ENCODE measurements at regions not wholly inside any gene's neighbourhood (a gene's known extent, or its start where the extent isn't known, plus 50 kb on each side); places are given as distances from the start of the nearest gene placed in this dataset.

DNA sequence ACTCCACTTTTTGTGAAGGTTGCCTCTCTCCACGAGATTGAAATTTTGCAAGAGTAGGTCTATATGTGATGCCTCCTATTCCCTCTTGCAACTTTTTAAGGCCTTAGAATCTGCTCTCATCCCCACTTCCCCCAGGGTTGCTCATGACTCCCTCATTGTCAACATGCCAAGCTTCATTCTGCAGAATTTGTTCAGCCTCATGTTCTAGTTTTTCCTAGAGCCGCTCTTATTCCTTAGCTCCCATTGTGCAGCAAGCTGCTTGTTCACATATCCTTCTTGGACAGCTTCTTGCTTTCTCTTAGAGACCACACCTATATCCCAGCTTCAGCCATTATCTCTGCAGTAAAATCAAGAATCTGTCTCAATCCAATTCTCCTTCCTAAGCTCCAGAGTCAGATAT lies 82.4 kb downstream of the CNGA2 start (continued):
- TF ChIP-seq, protein P1, sequence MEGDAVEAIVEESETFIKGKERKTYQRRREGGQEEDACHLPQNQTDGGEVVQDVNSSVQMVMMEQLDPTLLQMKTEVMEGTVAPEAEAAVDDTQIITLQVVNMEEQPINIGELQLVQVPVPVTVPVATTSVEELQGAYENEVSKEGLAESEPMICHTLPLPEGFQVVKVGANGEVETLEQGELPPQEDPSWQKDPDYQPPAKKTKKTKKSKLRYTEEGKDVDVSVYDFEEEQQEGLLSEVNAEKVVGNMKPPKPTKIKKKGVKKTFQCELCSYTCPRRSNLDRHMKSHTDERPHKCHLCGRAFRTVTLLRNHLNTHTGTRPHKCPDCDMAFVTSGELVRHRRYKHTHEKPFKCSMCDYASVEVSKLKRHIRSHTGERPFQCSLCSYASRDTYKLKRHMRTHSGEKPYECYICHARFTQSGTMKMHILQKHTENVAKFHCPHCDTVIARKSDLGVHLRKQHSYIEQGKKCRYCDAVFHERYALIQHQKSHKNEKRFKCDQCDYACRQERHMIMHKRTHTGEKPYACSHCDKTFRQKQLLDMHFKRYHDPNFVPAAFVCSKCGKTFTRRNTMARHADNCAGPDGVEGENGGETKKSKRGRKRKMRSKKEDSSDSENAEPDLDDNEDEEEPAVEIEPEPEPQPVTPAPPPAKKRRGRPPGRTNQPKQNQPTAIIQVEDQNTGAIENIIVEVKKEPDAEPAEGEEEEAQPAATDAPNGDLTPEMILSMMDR (conservative IDR thresholded peaks at IDR 0.05; ENCODE audit: low read depth in 2 of 2), result no peak
- no peak for TF ChIP-seq NANOG (IDR thresholded peaks at IDR 0.05; ENCODE audit: borderline replicate concordance)
- TF ChIP-seq CREB1 (CRISPR knock-in tag; IDR thresholded peaks at IDR 0.05; ENCODE audit: low read depth), result no peak

DNA sequence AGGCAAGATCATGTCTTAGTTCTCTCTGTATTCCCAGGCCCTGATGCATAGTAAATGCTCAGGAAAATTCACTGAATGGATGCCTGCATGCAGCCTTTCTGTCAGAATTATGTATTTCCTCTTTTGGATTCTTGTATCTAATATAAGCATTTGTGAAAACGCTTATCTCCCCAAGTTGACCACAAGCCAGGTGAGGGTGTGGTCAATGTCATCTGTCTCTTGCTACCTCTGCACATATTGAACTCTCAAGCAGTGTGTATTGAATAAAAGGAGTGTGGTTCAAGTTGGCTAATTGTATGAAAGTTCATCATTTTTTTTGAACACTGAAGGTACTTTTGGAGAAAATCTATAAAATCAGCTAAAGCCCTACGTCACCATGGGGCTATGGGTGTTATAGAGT lies 84.3 kb downstream of the CNGA2 start:
- TF ChIP-seq STAT1 (IDR thresholded peaks at IDR 0.05; ENCODE audit: unreplicated experiment), result no peak
- no peak for TF ChIP-seq EZH2 (IDR thresholded peaks at IDR 0.05; ENCODE audit: low read depth, unreplicated experiment)
- no peak for ATAC-seq
- Mint-ChIP-seq H3K4me1 (no peaks in the 10 kb centered on the region), H3K27me3 (ENCODE audit: insufficient read depth, low read depth, poor library complexity) (no peaks in the 10 kb centered on the region), H3K4me3 (no peak overlapping the region), H3K27ac (no peak overlapping the region), H3K36me3 (ENCODE audit: low read depth) (no peaks in the 10 kb centered on the region), H3K9me3 (no peaks in the 10 kb centered on the region)
- no peaks in the 10 kb centered on the region for H4K20me1 ChIP-seq (replicated peaks; ENCODE audit: insufficient read depth)
- no peak overlapping the region for H3K4me3 ChIP-seq
- H3K9me2 ChIP-seq (ENCODE audit: insufficient read depth), result no peaks in the 10 kb centered on the region
- H3K4me1 ChIP-seq (ENCODE audit: insufficient read depth), result no peaks in the 10 kb centered on the region
- H3K79me2 ChIP-seq (replicated peaks; ENCODE audit: insufficient read depth), result no peaks in the 10 kb centered on the region
- H3K27ac ChIP-seq (ENCODE audit: low read depth), result no peak overlapping the region
- DNase-seq (ENCODE audit: low spot score), result no peak
- no peak overlapping the region for H2AFZ ChIP-seq
- H3F3A ChIP-seq (replicated peaks; ENCODE audit: low read depth), result no peaks in the 10 kb centered on the region
- no peaks in the 10 kb centered on the region for H3K36me3 ChIP-seq (ENCODE audit: insufficient read depth)
- no peak overlapping the region for H3K4me2 ChIP-seq
- H3K27me3 ChIP-seq (ENCODE audit: insufficient read depth), result no peaks in the 10 kb centered on the region

DNA sequence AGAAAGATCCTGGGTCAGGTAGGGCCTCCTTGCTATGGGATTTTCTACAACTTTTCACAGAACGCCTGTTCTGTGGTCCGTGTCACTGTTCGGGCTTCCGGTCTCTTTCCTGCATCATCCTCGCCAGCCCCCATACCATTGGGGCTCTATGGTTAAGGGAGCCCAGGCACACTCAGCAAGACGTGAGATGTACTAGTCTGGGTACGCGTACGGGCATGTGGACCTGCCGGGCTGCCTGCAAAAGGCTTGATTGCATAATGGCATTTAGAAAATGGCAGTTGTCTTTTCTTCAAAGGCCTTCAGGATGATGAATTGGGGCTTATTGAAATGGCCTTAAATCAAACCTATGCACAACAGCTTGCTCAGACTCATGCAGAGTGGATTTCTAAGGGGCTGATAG lies 86.7 kb downstream of the CNGA2 start:
- H3K79me2 ChIP-seq (replicated peaks; ENCODE audit: insufficient read depth), result no peaks in the 10 kb centered on the region
- H3K4me3 ChIP-seq, result no peak overlapping the region
- ATAC-seq (no peak), DNase-seq (ENCODE audit: low spot score) (no peak)
- H3K4me3 Mint-ChIP-seq, result no peak overlapping the region
- H3K27me3 Mint-ChIP-seq (ENCODE audit: insufficient read depth, low read depth, poor library complexity), result peaks cover 2% of the 10 kb centered on the region
- H3K27ac Mint-ChIP-seq, result no peak overlapping the region
- no peaks in the 10 kb centered on the region for H3F3A ChIP-seq (replicated peaks; ENCODE audit: low read depth)
- no peak overlapping the region for H2AFZ ChIP-seq
- H3K4me1 Mint-ChIP-seq, result peaks cover 4% of the 10 kb centered on the region; the same call in 1 of the 3 replicates
- H3K9me3 Mint-ChIP-seq, result no peaks in the 10 kb centered on the region
- H3K4me2 ChIP-seq, result no peak overlapping the region
- TF ChIP-seq, protein P2, sequence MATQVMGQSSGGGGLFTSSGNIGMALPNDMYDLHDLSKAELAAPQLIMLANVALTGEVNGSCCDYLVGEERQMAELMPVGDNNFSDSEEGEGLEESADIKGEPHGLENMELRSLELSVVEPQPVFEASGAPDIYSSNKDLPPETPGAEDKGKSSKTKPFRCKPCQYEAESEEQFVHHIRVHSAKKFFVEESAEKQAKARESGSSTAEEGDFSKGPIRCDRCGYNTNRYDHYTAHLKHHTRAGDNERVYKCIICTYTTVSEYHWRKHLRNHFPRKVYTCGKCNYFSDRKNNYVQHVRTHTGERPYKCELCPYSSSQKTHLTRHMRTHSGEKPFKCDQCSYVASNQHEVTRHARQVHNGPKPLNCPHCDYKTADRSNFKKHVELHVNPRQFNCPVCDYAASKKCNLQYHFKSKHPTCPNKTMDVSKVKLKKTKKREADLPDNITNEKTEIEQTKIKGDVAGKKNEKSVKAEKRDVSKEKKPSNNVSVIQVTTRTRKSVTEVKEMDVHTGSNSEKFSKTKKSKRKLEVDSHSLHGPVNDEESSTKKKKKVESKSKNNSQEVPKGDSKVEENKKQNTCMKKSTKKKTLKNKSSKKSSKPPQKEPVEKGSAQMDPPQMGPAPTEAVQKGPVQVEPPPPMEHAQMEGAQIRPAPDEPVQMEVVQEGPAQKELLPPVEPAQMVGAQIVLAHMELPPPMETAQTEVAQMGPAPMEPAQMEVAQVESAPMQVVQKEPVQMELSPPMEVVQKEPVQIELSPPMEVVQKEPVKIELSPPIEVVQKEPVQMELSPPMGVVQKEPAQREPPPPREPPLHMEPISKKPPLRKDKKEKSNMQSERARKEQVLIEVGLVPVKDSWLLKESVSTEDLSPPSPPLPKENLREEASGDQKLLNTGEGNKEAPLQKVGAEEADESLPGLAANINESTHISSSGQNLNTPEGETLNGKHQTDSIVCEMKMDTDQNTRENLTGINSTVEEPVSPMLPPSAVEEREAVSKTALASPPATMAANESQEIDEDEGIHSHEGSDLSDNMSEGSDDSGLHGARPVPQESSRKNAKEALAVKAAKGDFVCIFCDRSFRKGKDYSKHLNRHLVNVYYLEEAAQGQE (IDR thresholded peaks at IDR 0.05; ENCODE audit: unreplicated experiment), result no peak
- no peaks in the 10 kb centered on the region for H3K4me1 ChIP-seq (ENCODE audit: insufficient read depth)
- no peaks in the 10 kb centered on the region for H3K36me3 Mint-ChIP-seq (ENCODE audit: low read depth)
- H3K9me2 ChIP-seq (ENCODE audit: insufficient read depth), result no peaks in the 10 kb centered on the region; the same call in 1 of the 2 replicates
- H3K27me3 ChIP-seq (ENCODE audit: insufficient read depth), result no peaks in the 10 kb centered on the region
- no peaks in the 10 kb centered on the region for H3K36me3 ChIP-seq (ENCODE audit: insufficient read depth)
- H3K27ac ChIP-seq (ENCODE audit: low read depth), result no peak overlapping the region
- no peaks in the 10 kb centered on the region for H4K20me1 ChIP-seq (replicated peaks; ENCODE audit: insufficient read depth)

Measured in GM23338 (cell line).